Aorta (tissue), 5 donors: ENCODE measurements at regions not wholly inside any gene's neighbourhood (a gene's known extent, or its start where the extent isn't known, plus 50 kb on each side); places are given as distances from the start of the nearest gene placed in this dataset.

Experiments used
- ATAC-seq: fragments of 200-7000 bp; cut with Tn5 transposase; one replicate; pipeline ENCODE4 v1.9.1; 2022; ENCODE audit warnings: moderate library complexity; ENCODE audit not compliant: low FRiP score
- DNase-seq, 2 donors: peaks; one replicate each; pipeline ENCODE4 v3.0.0-alpha.2; 2020
- H3K27ac ChIP-seq, 2 donors: one replicate each; pipeline ENCODE4 v1.5.1; 2013; ENCODE audit warnings: low read length in 2 of 2, mild to moderate bottlenecking in 2 of 2, moderate library complexity in 2 of 2, control low read depth in 1 of 2, inconsistent platforms in 1 of 2, low read depth in 1 of 2
- H3K27me3 ChIP-seq, 2 donors: one replicate each; pipeline ENCODE4 v1.6.1; 2013; ENCODE audit warnings: control low read depth in 1 of 2, low read length in 1 of 2, mild to moderate bottlenecking in 1 of 2, moderate library complexity in 1 of 2; ENCODE audit not compliant: insufficient read depth in 2 of 2, control insufficient read depth in 1 of 2
- H3K36me3 ChIP-seq, 2 donors: one replicate each; pipeline ENCODE4 v1.6.1; 2013; ENCODE audit warnings: control low read depth in 1 of 2, low read length in 1 of 2, mild to moderate bottlenecking in 1 of 2; ENCODE audit not compliant: insufficient read depth in 2 of 2, control insufficient read depth in 1 of 2
- H3K4me1 ChIP-seq, 2 donors: one replicate each; pipeline ENCODE4 v1.6.1; 2013; ENCODE audit warnings: low read length in 2 of 2, control low read depth in 1 of 2, mild to moderate bottlenecking in 1 of 2, moderate library complexity in 1 of 2; ENCODE audit not compliant: insufficient read depth in 2 of 2, control insufficient read depth in 1 of 2
- H3K4me3 ChIP-seq, 2 donors: one replicate each; pipeline ENCODE4 v1.5.1; 2013; ENCODE audit warnings: low read length in 2 of 2, control low read depth in 1 of 2, mild to moderate bottlenecking in 1 of 2
- H3K9me3 ChIP-seq: one replicate; pipeline ENCODE4 v1.6.1; 2013; ENCODE audit warnings: mild to moderate bottlenecking, low read length; ENCODE audit not compliant: control insufficient read depth
- WGBS, 2 donors: extraction: QIAGEN DNeasy Blood & Tissue Kit; methylation state at CpG; one replicate each; pipeline ENCODE4 v1.1.7; 2013; 5-methylcytosine and 5-hydroxymethylcytosine counted together
- intact Hi-C, 2 donors: fragments of 100-400 bp; cut with DNase I; formaldehyde crosslinking; loops; one replicate each; pipeline versions ENCODE4 v1.14.2 to v1.15.0; 2022
- donor health status: healthy with polysubstance abuse.
- donor health status: Bipolar disorder and iron deficiency.
- donor health status: DM: no; HTN: no; CAD: no.
- donor health status: DM: no; HTN: no; CAD: no.
- donor health status: DM: yes; HTN: yes; CAD: no.

- DNase-seq (no peak), ATAC-seq (no peak)
- no peaks in the 10 kb centered on the region for H3K4me1 ChIP-seq
- H3K9me3 ChIP-seq, result no peaks in the 10 kb centered on the region
- H3K27ac ChIP-seq, result no peak overlapping the region
- intact Hi-C loops, result no loop called here
- no peaks in the 10 kb centered on the region for H3K27me3 ChIP-seq
- no peaks in the 10 kb centered on the region for H3K36me3 ChIP-seq
- no peak overlapping the region for H3K4me3 ChIP-seq
These were observed 846.2 kb downstream of the SLC4A3 start for GRCh38 chr2:220473611-220474010.

DNA sequence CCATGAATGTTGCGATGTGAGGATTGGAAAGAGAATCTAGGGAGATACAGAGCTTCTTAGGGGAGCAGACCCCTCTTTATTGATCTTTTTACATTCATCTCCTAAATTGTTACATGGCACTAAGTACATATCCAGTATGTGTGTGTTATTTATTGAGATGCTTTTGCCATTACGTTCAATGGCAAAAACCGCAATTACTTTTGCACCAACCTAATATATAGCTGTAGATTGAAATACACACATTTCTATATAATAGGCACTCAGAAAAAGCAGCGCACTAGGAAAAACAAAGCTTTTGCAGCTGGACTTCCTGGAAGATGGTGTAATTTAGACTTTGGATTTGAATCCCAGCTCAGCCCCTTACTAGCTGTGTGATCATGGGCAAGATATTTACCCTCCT lies 849.4 kb downstream of the SLC4A3 start:
- no peaks in the 10 kb centered on the region for H3K36me3 ChIP-seq
- no peak overlapping the region for H3K4me3 ChIP-seq
- DNase-seq, result no peak
- ATAC-seq, result no peak
- H3K27me3 ChIP-seq, result no peaks in the 10 kb centered on the region
- 72 to 84% methylated on average over 4 of the region's 4 CpGs for WGBS, 2 donors
- no peaks in the 10 kb centered on the region for H3K4me1 ChIP-seq
- H3K9me3 ChIP-seq, result no peaks in the 10 kb centered on the region
- intact Hi-C loops, result no loop called here
- no peak overlapping the region for H3K27ac ChIP-seq

DNA sequence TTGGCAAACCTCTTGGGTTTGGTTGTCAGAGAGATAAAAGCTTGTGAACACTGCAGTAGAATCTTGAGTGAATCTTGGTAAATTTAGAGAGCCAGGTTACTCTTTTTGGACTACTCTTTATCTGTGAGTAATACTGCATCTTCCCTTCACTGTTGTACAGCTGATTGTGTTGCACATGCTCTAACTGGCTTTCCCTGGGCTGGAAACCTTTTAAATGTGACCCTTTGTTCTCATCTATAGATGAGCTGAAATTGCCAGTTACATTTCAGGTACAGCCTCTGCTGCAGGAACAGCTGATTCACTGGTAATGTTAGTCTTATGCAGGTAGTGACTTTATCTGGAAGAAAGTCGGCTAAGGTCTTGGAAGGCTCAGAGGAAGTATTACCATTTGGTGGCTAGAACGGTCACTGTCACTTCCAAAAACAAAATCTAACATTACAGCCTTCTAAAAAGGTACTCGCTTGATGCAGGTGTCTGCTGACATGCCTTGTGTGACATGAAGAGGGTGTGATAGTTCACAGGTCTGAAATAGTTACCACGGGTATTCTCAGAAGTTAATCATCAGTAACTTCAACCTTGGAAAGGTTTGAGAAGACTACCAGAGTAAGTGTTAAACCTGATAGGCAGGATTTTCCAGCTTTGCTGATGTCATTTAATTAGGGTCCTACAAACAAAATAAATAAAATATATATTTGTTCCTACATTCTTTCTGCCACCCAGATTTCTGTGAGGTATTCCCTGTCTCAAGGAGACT lies 851.1 kb downstream of the SLC4A3 start:
- no peaks in the 10 kb centered on the region for H3K4me1 ChIP-seq
- no peak for ATAC-seq
- DNase-seq, result no peak
- intact Hi-C loops, result no loop called here
- no peaks in the 10 kb centered on the region for H3K36me3 ChIP-seq
- no peak overlapping the region for H3K27ac ChIP-seq
- no peaks in the 10 kb centered on the region for H3K27me3 ChIP-seq
- WGBS, 2 donors, result 92 to 93% methylated on average over 4 of the region's 4 CpGs
- H3K9me3 ChIP-seq, result no peaks in the 10 kb centered on the region
- no peak overlapping the region for H3K4me3 ChIP-seq

DNA sequence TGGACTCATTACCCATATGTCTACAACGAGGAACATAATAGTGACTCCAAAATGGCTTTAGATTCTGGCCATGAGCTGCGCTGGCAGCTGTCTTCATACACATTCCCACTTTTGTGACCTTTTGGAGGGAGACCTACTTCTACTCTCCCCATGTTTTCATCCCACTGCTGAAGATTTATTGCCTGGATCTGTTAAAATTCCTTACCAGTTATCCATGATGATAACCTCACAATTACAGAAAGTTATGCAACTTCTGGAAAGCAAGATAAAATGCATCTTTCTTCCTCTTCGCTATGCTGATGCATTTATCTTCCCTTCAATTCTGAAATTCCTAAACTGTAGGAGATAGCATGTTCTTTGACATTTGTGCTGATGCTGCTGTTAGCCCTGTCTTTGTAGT lies 855.3 kb downstream of the SLC4A3 start:
- no peaks in the 10 kb centered on the region for H3K9me3 ChIP-seq
- WGBS, 2 donors, result 86 to 92% methylated on average over 3 of the region's 3 CpGs
- H3K4me1 ChIP-seq, result no peaks in the 10 kb centered on the region
- no peak for ATAC-seq
- H3K36me3 ChIP-seq, result no peaks in the 10 kb centered on the region
- H3K27me3 ChIP-seq, result no peaks in the 10 kb centered on the region
- no peak overlapping the region for H3K4me3 ChIP-seq
- no peak overlapping the region for H3K27ac ChIP-seq
- DNase-seq, result no peak
- intact Hi-C loops, result no loop called here

- H3K27me3 ChIP-seq, result no peaks in the 10 kb centered on the region
- H3K9me3 ChIP-seq, result no peaks in the 10 kb centered on the region
- H3K27ac ChIP-seq, result no peak overlapping the region
- ATAC-seq (no peak), DNase-seq (no peak)
- H3K4me1 ChIP-seq, result no peaks in the 10 kb centered on the region
- no peaks in the 10 kb centered on the region for H3K36me3 ChIP-seq
- intact Hi-C loops, result no loop called here
- no peak overlapping the region for H3K4me3 ChIP-seq
These were observed 861.7 kb downstream of the SLC4A3 start for GRCh38 chr2:220489121-220489520.

GRCh38 chr2:220491670-220492069 lies 864.2 kb downstream of the SLC4A3 start:
- ATAC-seq (no peak), DNase-seq (no peak)
- 89 to 90% methylated on average over 4 of the region's 4 CpGs for WGBS, 2 donors
- Histone ChIP-seq H3K36me3 (no peaks in the 10 kb centered on the region), H3K4me1 (no peaks in the 10 kb centered on the region), H3K27ac (no peak overlapping the region), H3K4me3 (no peak overlapping the region), H3K27me3 (no peaks in the 10 kb centered on the region), H3K9me3 (no peaks in the 10 kb centered on the region)
- intact Hi-C loops, result no loop called here

- no peak for ATAC-seq
- Histone ChIP-seq H3K27ac (no peak overlapping the region), H3K4me3 (no peak overlapping the region), H3K36me3 (no peaks in the 10 kb centered on the region), H3K4me1 (no peaks in the 10 kb centered on the region), H3K27me3 (no peaks in the 10 kb centered on the region), H3K9me3 (no peaks in the 10 kb centered on the region)
- intact Hi-C loops, result no loop called here
- WGBS, 2 donors, result 85 to 88% methylated on average over 9 of the region's 9 CpGs
- no peak for DNase-seq
These were observed 866.6 kb downstream of the SLC4A3 start for GRCh38 chr2:220493871-220494525.

- intact Hi-C loops, result no loop called here
- Histone ChIP-seq H3K27me3 (no peaks in the 10 kb centered on the region), H3K36me3 (no peaks in the 10 kb centered on the region), H3K4me3 (no peak overlapping the region), H3K9me3 (no peaks in the 10 kb centered on the region), H3K4me1 (no peaks in the 10 kb centered on the region), H3K27ac (no peak overlapping the region)
- no peak for ATAC-seq
- DNase-seq, result no peak
- whole genome bisulfite sequencing, 2 donors, result 91 to 92% methylated on average over 3 of the region's 3 CpGs
These were observed 869.1 kb downstream of the SLC4A3 start for GRCh38 chr2:220496513-220496912.

- H3K4me3 ChIP-seq, result no peak overlapping the region
- ATAC-seq (peak; percentile 63), DNase-seq (peak in 1 of 2 donors; percentile 60)
- intact Hi-C loops, result no loop called here
- H3K4me1 ChIP-seq, result no peaks in the 10 kb centered on the region
- WGBS, 2 donors, result 11 to 20% methylated on average over 2 of the region's 2 CpGs
- H3K27me3 ChIP-seq, result no peaks in the 10 kb centered on the region
- no peaks in the 10 kb centered on the region for H3K36me3 ChIP-seq
- no peaks in the 10 kb centered on the region for H3K9me3 ChIP-seq
- H3K27ac ChIP-seq, result no peak overlapping the region
These were observed 871.8 kb downstream of the SLC4A3 start for GRCh38 chr2:220499225-220499624.
